H9 (cell line): ENCODE measurements at regions not wholly inside any gene's neighbourhood (a gene's known extent, or its start where the extent isn't known, plus 50 kb on each side); places are given as distances from the start of the nearest gene placed in this dataset.

ENCODE experiments used
- DNase-seq: peaks from one replicate; pipeline ENCODE4 v3.0.0-alpha.2; 2017
- H2AFZ ChIP-seq: one replicate; pipeline ENCODE4 v1.6.1; 2013; ENCODE audit warnings: mild to moderate bottlenecking, low read length, control low read depth, moderate library complexity
- H2AK5ac ChIP-seq: 2 replicates; pipeline ENCODE4 v1.6.1; 2013; ENCODE audit warnings: low read length, control low read depth, mixed read lengths; ENCODE audit not compliant: insufficient read length
- H2BK120ac ChIP-seq: one replicate; pipeline ENCODE4 v1.6.1; 2013; ENCODE audit warnings: low read depth, mild to moderate bottlenecking, low read length, control low read depth, inconsistent platforms; ENCODE audit not compliant: poor library complexity, severe bottlenecking
- H2BK12ac ChIP-seq: 2 replicates; pipeline ENCODE4 v1.6.1; 2013; ENCODE audit warnings: low read length, control low read depth, mixed read lengths, low read depth; ENCODE audit not compliant: insufficient read length
- H2BK15ac ChIP-seq: 2 replicates; pipeline ENCODE4 v1.6.1; 2013; ENCODE audit warnings: low read depth, low read length, control low read depth
- H2BK20ac ChIP-seq: one replicate; pipeline ENCODE4 v1.6.1; 2013; ENCODE audit warnings: low read depth, mild to moderate bottlenecking, low read length, control low read depth, inconsistent platforms; ENCODE audit not compliant: poor library complexity, severe bottlenecking
- H2BK5ac ChIP-seq: 2 replicates; pipeline ENCODE4 v1.6.1; 2013; ENCODE audit warnings: low read length, control low read depth, mixed read lengths; ENCODE audit not compliant: insufficient read length
- H3K14ac ChIP-seq: 2 replicates; pipeline ENCODE4 v1.6.1; 2013; ENCODE audit warnings: low read length, control low read depth; ENCODE audit not compliant: insufficient read depth
- H3K18ac ChIP-seq: 2 replicates; pipeline ENCODE4 v1.6.1; 2013; ENCODE audit warnings: low read depth, mild to moderate bottlenecking, mixed read lengths, low read length, control low read depth; ENCODE audit not compliant: insufficient read length
- H3K23ac ChIP-seq: 2 replicates; pipeline ENCODE4 v1.6.1; 2013; ENCODE audit warnings: low read length, control low read depth, mixed read lengths, low read depth; ENCODE audit not compliant: insufficient read length
- H3K23me2 ChIP-seq: 2 replicates; pipeline ENCODE4 v1.6.1; 2013; ENCODE audit warnings: low read depth, mild to moderate bottlenecking, mixed read lengths, low read length, control low read depth; ENCODE audit not compliant: insufficient read length, poor library complexity, severe bottlenecking
- H3K27ac ChIP-seq: 2 replicates; pipeline ENCODE4 v1.5.1; 2013; ENCODE audit warnings: low read length, control low read depth, mixed read lengths, low read depth; ENCODE audit not compliant: insufficient read length
- H3K27me3 ChIP-seq: 2 replicates; pipeline ENCODE4 v1.6.1; 2013; ENCODE audit warnings: low read length, control low read depth, inconsistent platforms; ENCODE audit not compliant: insufficient read depth
- H3K4ac ChIP-seq: 2 replicates; pipeline ENCODE4 v1.6.1; 2013; ENCODE audit warnings: low read depth, mild to moderate bottlenecking, control low read depth, inconsistent platforms, low read length, moderate library complexity
- H3K4me1 ChIP-seq: 2 replicates; pipeline ENCODE4 v1.6.1; 2013; ENCODE audit warnings: low read length, control low read depth, inconsistent platforms; ENCODE audit not compliant: insufficient read depth
- H3K4me2 ChIP-seq: 2 replicates; pipeline ENCODE4 v1.6.1; 2013; ENCODE audit warnings: low read length, control low read depth, mixed read lengths; ENCODE audit not compliant: insufficient read length, insufficient read depth
- H3K56ac ChIP-seq: 2 replicates; pipeline ENCODE4 v1.6.1; 2013; ENCODE audit warnings: low read depth, mild to moderate bottlenecking, mixed read lengths, low read length, control low read depth; ENCODE audit not compliant: insufficient read length
- H3K79me1 ChIP-seq: 2 replicates; pipeline ENCODE4 v1.6.1; 2013; ENCODE audit warnings: low read depth, mild to moderate bottlenecking, moderate library complexity, low read length, control low read depth, inconsistent platforms; ENCODE audit not compliant: insufficient read depth, poor library complexity, severe bottlenecking
- H3K79me2 ChIP-seq: 2 replicates; pipeline ENCODE4 v1.6.1; 2013; ENCODE audit warnings: low read length, control low read depth, inconsistent platforms; ENCODE audit not compliant: insufficient read depth
- H3K9ac ChIP-seq: 2 replicates; pipeline ENCODE4 v1.6.1; 2013; ENCODE audit warnings: low read length, control low read depth, mixed read lengths; ENCODE audit not compliant: insufficient read length; ENCODE audit errors: extremely low read depth
- H3K9me3 ChIP-seq: one replicate; pipeline ENCODE4 v1.6.1; 2013; ENCODE audit warnings: low read depth, low read length, inconsistent platforms; ENCODE audit not compliant: control insufficient read depth
- H3T11ph ChIP-seq: one replicate; pipeline ENCODE4 v1.6.1; 2013; ENCODE audit warnings: mild to moderate bottlenecking, low read length, control low read depth, inconsistent platforms
- H4K20me1 ChIP-seq: one replicate; pipeline ENCODE4 v1.6.1; 2013; ENCODE audit not compliant: control insufficient read depth, insufficient read length, insufficient read depth
- H4K5ac ChIP-seq: 2 replicates; pipeline ENCODE4 v1.6.1; 2013; ENCODE audit warnings: low read depth, mild to moderate bottlenecking, mixed read lengths, low read length, control low read depth; ENCODE audit not compliant: insufficient read length
- H4K8ac ChIP-seq: replicated peaks from 2 replicates; pipeline ENCODE4 v1.6.1; 2013; ENCODE audit warnings: low read length, control low read depth, mixed read lengths, low read depth; ENCODE audit not compliant: insufficient read length
- H4K91ac ChIP-seq: 2 replicates; pipeline ENCODE4 v1.6.1; 2013; ENCODE audit warnings: low read depth, mild to moderate bottlenecking, moderate library complexity, mixed read lengths, low read length, control low read depth; ENCODE audit not compliant: insufficient read length
- H3K27ac Mint-ChIP-seq, 3 experiments: 2 replicates in 2 of 3; 3 replicates in 1 of 3; pipeline ENCODE4 v1.8.0; 2020 to 2021; ENCODE audit warnings: mixed read lengths in 3 of 3, mild to moderate bottlenecking in 1 of 3, moderate library complexity in 1 of 3
- H3K27me3 Mint-ChIP-seq: 2 replicates; pipeline ENCODE4 v1.8.0; 2021; ENCODE audit warnings: low read depth, mild to moderate bottlenecking, moderate library complexity, mixed read lengths
- H3K36me3 Mint-ChIP-seq, 3 experiments: 2 replicates in 2 of 3; 3 replicates in 1 of 3; pipeline ENCODE4 v1.8.0; 2020 to 2021; ENCODE audit warnings: low read depth in 3 of 3, mixed read lengths in 3 of 3; ENCODE audit not compliant: insufficient read depth in 1 of 3
- H3K4me1 Mint-ChIP-seq, 2 experiments: 2 replicates each; pipeline ENCODE4 v1.8.0; 2020; ENCODE audit warnings: mixed read lengths in 2 of 2
- H3K4me3 Mint-ChIP-seq, 2 experiments: 2 replicates in 1 of 2; 3 replicates in 1 of 2; pipeline ENCODE4 v1.8.0; 2020 to 2021; ENCODE audit warnings: mild to moderate bottlenecking in 2 of 2, mixed read lengths in 2 of 2, moderate library complexity in 1 of 2
- H3K9me3 Mint-ChIP-seq, 2 experiments: 2 replicates in 1 of 2; 3 replicates in 1 of 2; pipeline ENCODE4 v1.8.0; 2020; ENCODE audit warnings: mild to moderate bottlenecking in 2 of 2, mixed read lengths in 2 of 2, moderate library complexity in 1 of 2
- CTCF ChIP-seq: fragments of 200-600 bp; sonication (generic); conservative IDR thresholded peaks from 3 replicates; pipeline ENCODE4 v1.8.0; 2021; ENCODE audit warnings: antibody characterized with exemption, mild to moderate bottlenecking
- WGBS: extraction: QIAGEN DNeasy Blood & Tissue Kit; methylation state at CpG from one replicate; pipeline ENCODE4 v1.1.7; 2013; ENCODE audit warnings: missing lambda C conversion rate, low lambda C conversion rate, mixed read lengths; ENCODE audit not compliant: insufficient read length; ENCODE audit errors: extremely low coverage; 5-methylcytosine and 5-hydroxymethylcytosine counted together

- no peak overlapping the region for H3K23ac ChIP-seq
- H2BK120ac ChIP-seq, result no peak overlapping the region
- no peak overlapping the region for H2AK5ac ChIP-seq
- H3K79me2 ChIP-seq, result no peaks in the 10 kb centered on the region
- no peak overlapping the region for H3K27ac ChIP-seq
- H3T11ph ChIP-seq, result no peak overlapping the region
- H3K4me1 ChIP-seq, result no peaks in the 10 kb centered on the region
- H3K79me1 ChIP-seq, result no peaks in the 10 kb centered on the region
- Mint-ChIP-seq H3K27ac (no peak overlapping the region), H3K27me3 (no peaks in the 10 kb centered on the region; the same call in 1 of the 2 replicates), H3K36me3 (no peaks in the 10 kb centered on the region), H3K4me1 (no peaks in the 10 kb centered on the region), H3K9me3 (no peaks in the 10 kb centered on the region; a peak in 1 of 5 replicates), H3K4me3 (no peak overlapping the region)
- no peak overlapping the region for H4K5ac ChIP-seq
- no peak overlapping the region for H2BK12ac ChIP-seq
- H3K4ac ChIP-seq, result no peak overlapping the region
- H3K56ac ChIP-seq, result no peak overlapping the region
- H4K8ac ChIP-seq, result no peak overlapping the region
- no peak overlapping the region for H3K9ac ChIP-seq
- H3K23me2 ChIP-seq, result no peaks in the 10 kb centered on the region
- no peak overlapping the region for H2BK20ac ChIP-seq
- H3K9me3 ChIP-seq, result no peaks in the 10 kb centered on the region
- H2BK15ac ChIP-seq, result no peak overlapping the region
- no CpG with 5 or more reads among the region's 1 CpG for WGBS
- H3K14ac ChIP-seq, result no peak overlapping the region
- no peak for DNase-seq
- no peak overlapping the region for H2BK5ac ChIP-seq
- no peak overlapping the region for H3K18ac ChIP-seq
- H2AFZ ChIP-seq, result no peak overlapping the region
- no peak for TF ChIP-seq CTCF
- no peak overlapping the region for H3K4me2 ChIP-seq
- no peaks in the 10 kb centered on the region for H4K20me1 ChIP-seq
- H3K27me3 ChIP-seq, result no peaks in the 10 kb centered on the region
- H4K91ac ChIP-seq, result no peak overlapping the region
Measured at GRCh38 chr2:34031097-34031496, 432.0 kb upstream of the FAM98A start.
